IPS-18c (cell line): ENCODE measurements at regions not wholly inside any gene's neighbourhood (a gene's known extent, or its start where the extent isn't known, plus 50 kb on each side); places are given as distances from the start of the nearest gene placed in this dataset.

Experiments used
- H3K4me3 ChIP-seq: 2 replicates; pipeline ENCODE4 v1.7.0; 2013; ENCODE audit warnings: low read depth, mild to moderate bottlenecking, low read length, moderate library complexity; ENCODE audit not compliant: insufficient read depth
- H3K9me3 ChIP-seq: one replicate; pipeline ENCODE4 v1.6.1; 2013; ENCODE audit warnings: mild to moderate bottlenecking, low read length, moderate library complexity; ENCODE audit not compliant: control insufficient read depth, insufficient read depth

GRCh38 chr11:115930291-115930690 lies 426.1 kb upstream of the CADM1 start:
- H3K9me3 ChIP-seq, result no peaks in the 10 kb centered on the region
- H3K4me3 ChIP-seq, result no peak overlapping the region

GRCh38 chr11:115929618-115930129 lies 425.5 kb upstream of the CADM1 start:
- H3K4me3 ChIP-seq, result no peak overlapping the region
- no peaks in the 10 kb centered on the region for H3K9me3 ChIP-seq

DNA sequence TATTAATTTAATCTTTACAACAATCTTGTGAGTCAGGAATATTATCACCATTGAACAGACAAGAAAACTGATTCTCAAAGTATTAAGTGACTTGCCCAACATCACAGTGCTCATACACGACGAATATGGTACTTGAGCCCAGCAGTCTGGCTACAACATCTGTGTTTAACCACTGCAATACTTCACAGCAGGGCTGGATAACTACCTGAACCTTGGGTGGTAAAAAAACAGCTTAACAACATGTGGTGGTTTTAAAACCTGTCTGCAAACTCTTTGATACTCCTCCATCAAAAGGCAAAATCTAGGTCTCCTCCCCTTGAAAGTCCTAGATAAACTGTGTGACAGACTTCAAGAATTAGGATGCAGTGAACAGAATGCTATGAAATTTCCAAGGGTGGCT lies 424.6 kb upstream of the CADM1 start:
- Histone ChIP-seq H3K9me3 (no peaks in the 10 kb centered on the region), H3K4me3 (no peak overlapping the region)

DNA sequence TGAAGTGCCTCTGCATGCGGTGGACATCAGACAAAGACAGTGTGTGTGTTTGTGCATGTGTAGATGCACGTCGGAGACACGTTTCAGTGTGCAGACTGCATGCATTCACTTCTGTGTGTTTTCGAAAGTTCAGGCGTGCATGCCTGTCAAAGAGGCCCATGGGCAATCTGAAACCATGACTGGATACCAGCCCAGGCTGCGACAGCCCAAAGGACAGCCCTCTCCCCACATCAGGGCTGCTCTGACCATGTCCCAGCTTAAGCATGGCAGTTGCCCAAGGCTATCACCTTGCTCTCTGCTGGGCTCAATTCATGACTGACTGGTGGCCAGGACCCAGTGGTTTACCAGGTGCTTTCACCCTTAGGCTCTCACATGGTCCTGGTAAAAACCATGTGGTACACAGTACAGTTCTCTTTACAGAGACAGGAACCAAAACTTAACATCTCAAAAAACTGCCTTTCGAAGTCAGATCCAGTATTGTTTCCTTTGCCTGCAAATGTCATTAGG lies 423.7 kb upstream of the CADM1 start:
- Histone ChIP-seq H3K4me3 (no peak overlapping the region), H3K9me3 (no peaks in the 10 kb centered on the region)

- no peak overlapping the region for H3K4me3 ChIP-seq
Measured at GRCh38 chr11:115926601-115927000, 422.4 kb upstream of the CADM1 start.

GRCh38 chr11:115926138-115926537 lies 421.9 kb upstream of the CADM1 start:
- Histone ChIP-seq H3K4me3 (no peak overlapping the region), H3K9me3 (no peaks in the 10 kb centered on the region)

More at GRCh38 chr11:115926601-115927000, 422.4 kb upstream of the CADM1 start:
- no peaks in the 10 kb centered on the region for H3K9me3 ChIP-seq

- H3K4me3 ChIP-seq, result no peak overlapping the region
- H3K9me3 ChIP-seq, result no peaks in the 10 kb centered on the region
Measured at GRCh38 chr11:115925568-115926090, 421.4 kb upstream of the CADM1 start.

- Histone ChIP-seq H3K4me3 (no peak overlapping the region), H3K9me3 (no peaks in the 10 kb centered on the region)
Measured at GRCh38 chr11:115924744-115925567, 420.7 kb upstream of the CADM1 start.

DNA sequence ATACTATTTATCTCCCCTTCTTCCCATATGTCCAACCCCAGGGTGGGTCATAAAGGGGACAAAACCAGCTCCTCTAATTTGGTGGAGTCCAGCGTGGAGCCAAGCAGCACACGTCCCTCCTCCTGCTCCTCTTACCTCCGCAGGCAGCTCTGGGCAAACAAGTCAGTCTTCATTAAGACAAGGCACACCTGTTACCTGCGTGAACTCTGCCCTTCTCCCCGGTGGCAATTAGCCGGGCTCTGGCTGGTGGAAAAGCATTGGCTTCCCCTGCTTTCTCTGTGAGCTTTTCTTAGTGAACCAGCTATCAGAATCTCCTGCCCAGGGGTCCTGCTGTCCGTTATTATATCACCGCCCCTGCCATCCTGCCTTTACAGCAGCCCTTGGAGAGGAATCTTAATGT lies 418.7 kb upstream of the CADM1 start:
- no peaks in the 10 kb centered on the region for H3K9me3 ChIP-seq
- no peak overlapping the region for H3K4me3 ChIP-seq

- H3K4me3 ChIP-seq, result no peak overlapping the region
- no peaks in the 10 kb centered on the region for H3K9me3 ChIP-seq
Measured at GRCh38 chr11:115921986-115922385, 417.8 kb upstream of the CADM1 start.

- H3K9me3 ChIP-seq, result no peaks in the 10 kb centered on the region
- H3K4me3 ChIP-seq, result no peak overlapping the region
Measured at GRCh38 chr11:115921540-115921939, 417.3 kb upstream of the CADM1 start.

- Histone ChIP-seq H3K9me3 (no peaks in the 10 kb centered on the region), H3K4me3 (no peak overlapping the region)
Measured at GRCh38 chr11:115920841-115921480, 416.7 kb upstream of the CADM1 start.

DNA sequence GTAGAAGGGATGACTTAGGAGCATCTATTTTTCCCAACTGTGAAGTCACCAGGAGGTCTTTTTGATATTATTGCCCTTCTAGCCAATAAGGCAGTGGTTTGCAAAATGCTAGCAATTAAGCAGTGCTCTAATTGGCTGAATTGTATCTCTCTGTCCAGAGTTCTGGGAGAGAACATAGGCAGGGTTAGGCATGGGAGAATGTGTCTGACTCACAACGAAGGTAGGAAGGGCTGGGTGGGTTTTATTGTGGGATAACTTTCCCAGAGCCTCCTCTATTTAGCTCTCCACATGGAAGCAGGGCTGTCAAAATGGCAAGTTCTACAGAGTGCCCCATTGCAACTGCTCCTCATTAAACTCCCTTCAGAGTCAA lies 415.9 kb upstream of the CADM1 start:
- Histone ChIP-seq H3K4me3 (no peak overlapping the region), H3K9me3 (no peaks in the 10 kb centered on the region)

- Histone ChIP-seq H3K4me3 (no peak overlapping the region), H3K9me3 (no peaks in the 10 kb centered on the region)
Measured at GRCh38 chr11:115919341-115920091, 415.3 kb upstream of the CADM1 start.

DNA sequence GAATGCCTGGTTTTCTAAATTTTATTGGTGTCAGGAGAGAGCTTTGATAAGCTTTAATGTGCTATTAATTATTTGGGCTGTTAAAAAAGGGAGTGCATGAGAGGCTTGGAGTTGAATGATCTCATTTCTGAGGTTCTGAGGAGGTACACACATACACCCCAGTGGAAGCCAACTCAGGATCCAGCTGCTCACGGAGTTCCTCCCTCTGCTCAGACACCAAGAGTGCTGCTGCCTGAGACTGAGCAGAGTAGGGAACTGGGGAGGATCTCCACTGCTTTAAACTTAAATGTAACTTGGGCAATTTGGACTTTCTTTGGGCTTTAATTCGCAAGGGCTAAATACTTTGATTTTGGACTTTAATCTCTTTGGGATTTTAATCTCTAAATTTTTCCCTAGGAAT lies 414.4 kb upstream of the CADM1 start:
- no peaks in the 10 kb centered on the region for H3K9me3 ChIP-seq
- no peak overlapping the region for H3K4me3 ChIP-seq

- Histone ChIP-seq H3K9me3 (no peaks in the 10 kb centered on the region), H3K4me3 (no peak overlapping the region)
Measured at GRCh38 chr11:115916608-115917007, 412.4 kb upstream of the CADM1 start.

- Histone ChIP-seq H3K9me3 (no peaks in the 10 kb centered on the region), H3K4me3 (no peak overlapping the region)
Measured at GRCh38 chr11:115912484-115912945, 408.3 kb upstream of the CADM1 start.
